Central memory CD4-positive, alpha-beta T cell (primary cell): ENCODE measurements at regions not wholly inside any gene's neighbourhood (a gene's known extent, or its start where the extent isn't known, plus 50 kb on each side); places are given as distances from the start of the nearest gene placed in this dataset.
"Not testable (repeated sequence)": the region's sequence is repeated elsewhere in the genome, so short reads cannot be mapped to it uniquely, and the experiment has no call there.

Experiments used
- DNase-seq: peaks from one replicate; pipeline ENCODE4 v3.0.0; 2022

DNA sequence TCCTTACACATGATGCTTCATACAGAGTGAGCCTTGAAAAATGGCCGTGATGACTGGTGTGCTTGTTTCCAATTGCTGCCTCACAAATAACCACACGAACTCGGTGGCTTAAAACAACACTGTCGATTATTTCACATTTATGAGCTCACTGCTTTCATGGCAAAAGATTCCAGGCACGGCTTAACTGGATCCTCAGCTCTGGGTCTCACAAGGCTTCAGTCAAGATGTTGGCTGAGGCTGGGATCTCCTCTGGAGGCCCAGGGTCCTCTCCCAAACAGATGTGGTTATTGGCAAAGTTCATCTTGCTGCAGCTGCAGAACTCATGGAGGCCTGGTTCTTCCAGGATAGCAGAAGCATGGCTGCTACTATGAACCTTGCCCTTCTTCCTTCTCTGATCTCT lies 144.6 kb downstream of the TFAP2C start:
- no peak for DNase-seq

DNA sequence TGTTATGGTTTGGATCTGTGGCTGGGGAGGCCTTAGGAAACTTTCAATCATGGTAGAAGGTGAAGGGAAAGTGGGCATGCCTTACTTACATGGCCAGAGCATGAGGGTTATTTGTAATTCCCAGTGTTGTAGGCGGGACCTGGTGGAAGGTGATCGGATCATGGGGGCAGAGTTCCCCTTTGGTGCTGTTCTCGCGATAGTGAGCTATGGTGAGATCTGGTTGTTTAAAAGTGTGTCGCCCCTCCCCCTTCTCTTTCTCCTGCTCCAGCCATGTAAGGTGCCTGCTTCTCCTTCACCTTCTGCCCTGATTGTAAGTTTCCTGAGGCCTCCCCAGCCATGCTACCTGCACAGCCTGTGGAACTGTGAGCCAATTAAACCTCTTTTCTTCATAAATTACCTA lies 145.8 kb downstream of the TFAP2C start:
- DNase-seq: no peak

DNA sequence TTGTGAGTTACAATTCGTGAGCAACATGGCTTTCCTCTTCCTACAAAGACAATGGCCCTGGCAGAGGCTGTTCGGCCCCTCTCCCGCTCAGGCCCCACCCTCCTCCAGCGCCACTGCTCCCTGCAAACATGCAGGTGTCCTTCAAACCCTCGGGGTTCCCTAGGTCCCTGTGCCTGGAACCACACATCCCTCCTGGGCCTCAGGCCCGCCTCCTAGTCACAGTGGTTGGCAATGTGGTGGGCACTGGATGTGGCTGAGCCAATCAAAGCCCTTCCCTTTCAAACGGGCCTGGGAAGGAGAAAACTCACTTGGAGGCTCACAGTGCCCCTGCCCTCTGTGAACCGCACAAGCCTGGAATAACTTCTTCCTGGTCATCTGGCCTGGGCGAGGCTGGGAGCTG lies 147.2 kb downstream of the TFAP2C start:
- no peak for DNase-seq

DNA sequence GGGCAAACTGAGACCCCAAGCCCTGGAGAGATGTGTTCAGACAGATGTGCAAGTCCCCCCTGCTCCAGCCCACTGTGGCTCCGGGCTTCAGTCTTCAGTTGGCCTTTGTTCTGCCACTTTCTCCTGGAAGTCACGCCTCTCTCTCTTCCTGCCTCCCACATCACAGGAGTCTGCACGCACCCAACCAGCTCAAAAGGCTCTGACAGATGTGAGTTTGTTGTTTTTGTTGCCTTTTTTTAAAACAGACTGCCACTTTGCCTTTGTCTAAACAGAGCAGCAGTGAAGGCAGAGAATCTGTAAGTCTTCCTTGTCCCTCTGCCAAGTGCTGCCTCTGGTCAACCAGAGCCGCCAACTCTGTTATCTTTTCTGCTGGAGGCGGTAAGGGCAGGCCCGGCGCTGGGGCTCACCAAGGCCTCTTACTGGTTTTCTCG lies 149.7 kb downstream of the TFAP2C start:
- no peak for DNase-seq

DNA sequence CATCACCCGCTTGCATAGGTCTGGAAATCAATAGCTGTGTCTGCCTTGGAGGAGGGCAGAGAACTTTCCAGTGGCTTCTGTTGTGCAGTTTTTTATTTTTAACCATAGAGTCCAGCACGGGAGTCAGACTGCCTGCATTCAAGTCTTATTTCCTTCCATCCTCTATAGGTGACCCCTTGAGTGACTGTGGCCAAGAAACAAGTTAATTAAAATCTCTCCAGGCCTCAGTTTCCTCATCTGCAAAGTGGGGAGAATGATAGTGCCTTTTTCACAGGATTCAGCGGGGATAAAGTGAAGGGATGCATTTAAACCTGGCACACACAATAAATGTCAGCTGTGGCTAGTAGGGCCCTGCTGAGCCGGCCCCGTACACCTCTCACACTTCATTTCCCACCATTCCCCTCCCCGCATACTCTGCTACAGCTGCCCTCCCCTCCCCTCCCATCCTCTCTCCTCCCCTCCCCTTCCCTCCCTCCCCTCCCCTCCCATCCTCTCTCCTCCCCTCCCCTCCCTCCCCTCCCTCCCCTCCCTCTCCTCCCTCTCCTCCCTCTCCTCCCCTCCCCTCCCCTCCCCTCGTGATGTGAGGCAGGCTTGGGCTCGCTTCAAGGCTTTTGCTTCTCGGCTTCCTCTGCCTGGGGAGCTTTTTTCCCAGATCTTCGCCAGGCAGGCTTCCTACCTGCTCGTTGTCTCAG lies 150.5 kb downstream of the TFAP2C start:
- DNase-seq: no peak

DNA sequence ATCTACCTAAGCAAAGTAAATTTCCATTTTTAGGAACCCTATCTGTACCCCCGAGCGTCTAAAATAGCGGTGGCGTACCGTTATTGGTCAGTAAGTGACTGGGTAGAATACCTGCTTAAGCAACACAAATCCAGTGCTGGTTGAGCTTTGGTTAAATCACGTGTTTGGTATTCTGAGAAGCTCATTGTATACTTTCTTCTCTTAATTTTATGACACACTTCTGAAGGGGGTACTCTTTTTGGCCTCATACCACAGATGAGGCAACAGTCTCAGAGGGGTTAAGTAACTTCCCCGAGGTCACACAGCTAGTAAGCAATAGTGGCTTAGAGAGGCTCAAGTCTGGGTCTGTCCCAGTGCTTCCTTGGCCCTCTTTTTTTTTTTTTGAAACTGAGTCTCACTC lies 151.2 kb downstream of the TFAP2C start:
- DNase-seq: no peak

DNA sequence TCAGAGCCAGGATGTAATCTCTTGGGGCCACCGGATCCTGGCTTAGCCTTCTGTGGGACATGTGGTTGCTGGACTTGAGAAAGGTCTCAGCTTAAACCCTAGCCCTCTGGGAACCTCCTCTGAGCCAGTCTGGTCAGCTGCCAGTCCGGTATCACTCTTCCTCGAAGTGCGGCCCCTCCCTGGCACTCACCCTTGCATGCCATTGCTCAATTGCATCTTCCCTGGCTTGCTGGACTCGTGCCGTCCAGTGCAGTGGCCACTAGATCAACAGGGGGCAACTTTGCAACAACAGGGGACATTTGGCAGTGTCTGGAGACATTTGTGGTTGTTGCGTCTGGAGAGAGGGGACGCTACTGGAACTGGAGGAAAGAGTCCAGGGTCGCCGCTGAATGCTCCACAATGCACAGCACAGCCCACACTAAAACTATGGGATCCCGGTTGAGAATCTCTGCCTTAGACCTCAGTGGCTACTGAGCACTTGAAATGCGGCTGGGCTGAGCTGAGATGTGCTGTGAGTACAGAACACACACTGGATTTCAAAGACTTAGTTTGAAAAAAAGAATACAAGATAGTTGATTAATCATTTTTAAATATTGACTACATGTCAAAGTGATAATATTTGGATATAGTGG lies 152.1 kb downstream of the TFAP2C start:
- DNase-seq: no peak

DNA sequence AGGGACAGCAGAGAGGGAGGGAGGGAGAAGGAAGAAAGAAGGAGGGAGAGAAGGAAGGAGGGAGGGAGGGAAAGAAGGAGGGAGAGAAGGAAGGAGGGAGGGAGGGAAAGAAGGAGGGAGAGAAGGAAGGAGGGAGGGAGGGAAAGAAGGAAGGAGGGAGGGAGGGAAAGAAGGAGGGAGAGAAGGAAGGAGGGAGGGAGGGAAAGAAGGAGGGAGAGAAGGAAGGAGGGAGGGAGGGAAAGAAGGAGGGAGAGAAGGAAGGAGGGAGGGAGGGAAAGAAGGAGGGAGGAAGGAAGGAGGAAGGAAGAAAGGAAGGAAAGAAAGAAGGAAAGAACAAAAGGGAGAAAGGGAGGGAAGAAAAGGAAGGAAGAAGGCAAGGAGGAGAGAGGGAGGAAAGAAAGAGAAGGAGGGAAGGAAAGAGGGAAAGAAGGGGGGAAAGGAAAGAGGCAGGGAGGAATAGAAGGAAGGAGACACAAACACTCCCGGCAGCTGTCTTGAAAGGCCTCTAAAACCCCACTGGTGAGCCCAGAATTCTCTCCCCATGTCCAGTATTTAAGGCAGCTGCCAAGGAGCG lies 153.0 kb downstream of the TFAP2C start:
- not testable (repeated sequence) for DNase-seq

DNA sequence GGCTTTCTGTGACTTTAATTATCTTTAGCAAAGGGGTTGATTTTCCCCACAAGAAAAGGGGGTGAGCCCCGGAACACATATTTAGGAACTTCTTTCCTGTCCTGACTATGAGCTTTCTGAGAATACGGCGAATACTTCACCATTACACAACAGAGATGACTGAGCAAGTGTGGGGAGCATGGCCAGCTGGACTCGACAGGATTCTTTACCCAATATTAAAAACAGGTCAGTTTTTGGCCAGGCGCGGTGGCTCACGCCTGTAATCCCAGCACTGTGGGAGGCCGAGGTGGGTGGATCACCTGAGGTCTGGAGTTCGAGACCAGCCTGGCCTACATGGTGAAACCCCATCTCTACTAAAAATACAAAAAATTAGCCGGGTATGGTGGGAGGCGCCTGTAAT lies 153.7 kb downstream of the TFAP2C start:
- DNase-seq: not testable (repeated sequence)

DNA sequence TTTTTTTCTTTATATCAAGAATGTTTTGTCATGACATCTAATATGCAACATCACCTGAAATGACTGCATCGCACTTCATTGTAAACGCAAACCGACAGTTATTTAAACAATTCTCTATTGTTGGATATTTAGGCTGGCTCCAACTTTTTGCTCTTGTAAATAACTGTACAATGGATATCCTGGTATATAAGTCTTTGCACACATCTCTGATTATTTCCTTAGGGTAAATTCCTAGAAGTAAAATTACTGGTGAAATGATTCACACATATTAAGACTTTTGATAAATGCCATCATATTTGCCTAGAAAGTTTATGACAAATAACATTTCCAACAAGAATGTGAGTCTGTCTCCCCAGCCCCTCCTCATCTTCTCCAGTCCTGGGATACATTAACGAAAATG lies 154.7 kb downstream of the TFAP2C start:
- DNase-seq: no peak

DNA sequence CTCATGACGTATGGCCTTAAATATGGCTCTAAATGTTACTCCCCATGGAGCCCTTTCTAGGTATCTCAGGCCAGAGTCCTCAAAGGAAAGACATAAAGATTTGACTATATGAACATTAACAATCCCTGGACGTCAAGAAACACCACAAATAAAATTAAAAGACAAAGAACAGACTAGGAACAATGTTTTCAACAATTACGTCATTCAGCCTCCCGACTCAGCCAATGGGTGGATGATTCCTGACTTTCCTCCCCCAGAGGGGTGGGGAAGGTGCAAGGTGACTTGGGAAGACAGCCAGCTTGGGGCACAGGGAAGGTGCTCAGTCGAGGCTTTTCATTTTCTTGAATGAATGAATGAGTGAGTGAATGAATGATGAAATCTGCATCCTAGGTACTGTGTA lies 157.4 kb downstream of the TFAP2C start:
- no peak for DNase-seq

DNA sequence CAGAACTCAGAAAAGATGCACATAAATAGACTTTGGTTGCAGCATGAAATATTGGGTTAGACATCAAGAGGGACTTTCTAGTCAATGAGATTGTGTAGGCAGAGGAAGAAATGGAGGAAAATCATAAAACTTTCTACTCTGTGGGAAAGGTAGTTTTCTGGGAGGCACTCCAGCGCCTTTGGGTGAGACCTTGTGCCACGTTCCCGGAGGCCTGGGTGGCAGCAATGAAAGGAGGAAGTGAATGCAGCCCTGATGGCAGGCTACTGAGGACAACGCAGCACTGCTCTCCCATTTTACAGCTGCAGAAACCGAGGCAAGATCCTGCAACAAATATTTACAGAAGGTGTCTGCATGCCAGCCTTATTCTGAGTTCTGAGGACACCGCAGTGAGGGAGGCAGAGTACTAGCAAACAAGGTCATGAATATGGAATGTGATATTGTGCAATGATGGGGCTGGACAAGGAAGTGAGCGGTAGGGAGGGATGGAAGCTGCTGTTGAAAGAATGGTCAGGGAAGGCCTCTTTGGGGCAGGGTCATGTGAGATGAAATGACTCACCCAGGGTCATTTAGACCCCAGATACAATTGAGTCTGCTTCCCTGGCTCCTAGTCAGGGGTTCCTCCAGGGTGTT lies 159.1 kb downstream of the TFAP2C start:
- DNase-seq: no peak

DNA sequence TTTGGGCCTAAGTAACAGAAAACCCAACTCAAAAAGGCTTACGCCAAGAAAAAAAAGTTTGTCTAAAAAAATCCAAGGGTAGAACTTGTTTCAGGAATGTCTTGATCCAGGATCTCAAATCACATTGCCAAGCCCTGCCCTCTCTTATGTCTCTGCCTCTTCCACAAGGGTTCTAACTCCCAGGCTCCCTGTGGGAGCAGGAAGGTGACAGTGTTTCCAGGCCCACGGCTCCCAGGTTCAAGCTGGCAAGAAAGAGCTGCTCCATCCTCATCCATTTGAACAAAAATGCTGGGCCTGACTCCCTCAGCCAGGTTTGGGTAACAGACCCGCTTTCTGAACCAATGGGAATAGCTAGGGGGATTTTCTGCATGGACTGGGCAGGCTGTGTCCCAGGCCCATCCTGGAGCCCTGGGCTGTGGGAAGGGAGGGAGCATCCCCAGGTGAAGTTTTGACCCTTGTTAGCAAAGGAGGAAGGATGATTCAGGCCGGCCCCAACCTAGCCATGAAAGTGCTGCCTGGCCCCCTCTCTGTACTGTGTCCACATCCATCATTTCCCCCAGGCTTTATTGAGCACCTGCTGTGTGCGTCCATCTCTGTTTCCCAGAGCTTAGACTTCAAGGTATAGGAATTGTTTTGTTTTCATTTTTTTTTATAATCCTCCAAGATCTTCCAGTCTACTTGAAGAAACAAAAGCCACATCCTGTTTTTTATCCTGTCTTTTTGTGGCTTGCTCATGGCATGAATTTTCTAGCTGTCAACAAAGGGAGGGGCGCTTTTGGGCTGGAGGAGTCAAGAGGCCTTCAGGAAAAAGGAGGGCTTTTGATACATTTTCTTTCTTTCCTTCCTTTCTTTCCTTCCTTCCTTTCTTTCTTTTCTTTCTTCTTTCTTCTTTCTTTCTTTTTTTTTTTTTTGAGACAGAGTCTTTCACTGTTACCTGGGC lies 159.8 kb downstream of the TFAP2C start:
- no peak for DNase-seq

DNA sequence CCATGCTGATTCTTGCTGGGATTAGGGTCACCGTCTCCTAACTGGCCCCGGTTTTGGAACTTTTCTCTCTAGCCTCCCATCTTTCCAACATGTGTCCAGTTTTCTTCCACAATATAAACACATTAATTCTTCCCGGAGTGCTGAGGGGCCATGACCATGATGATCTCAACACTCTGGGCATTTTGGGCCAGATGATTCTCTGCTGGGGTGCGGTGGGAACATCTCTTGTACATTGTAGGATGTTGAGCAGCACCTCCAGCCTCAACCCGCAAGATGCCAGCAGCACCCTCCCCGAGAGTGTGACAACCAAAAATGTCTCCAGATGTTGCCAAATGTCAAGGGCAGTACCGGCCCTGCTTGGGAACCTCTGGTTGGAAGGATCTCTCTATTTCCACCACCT lies 164.8 kb downstream of the TFAP2C start:
- no peak for DNase-seq

DNA sequence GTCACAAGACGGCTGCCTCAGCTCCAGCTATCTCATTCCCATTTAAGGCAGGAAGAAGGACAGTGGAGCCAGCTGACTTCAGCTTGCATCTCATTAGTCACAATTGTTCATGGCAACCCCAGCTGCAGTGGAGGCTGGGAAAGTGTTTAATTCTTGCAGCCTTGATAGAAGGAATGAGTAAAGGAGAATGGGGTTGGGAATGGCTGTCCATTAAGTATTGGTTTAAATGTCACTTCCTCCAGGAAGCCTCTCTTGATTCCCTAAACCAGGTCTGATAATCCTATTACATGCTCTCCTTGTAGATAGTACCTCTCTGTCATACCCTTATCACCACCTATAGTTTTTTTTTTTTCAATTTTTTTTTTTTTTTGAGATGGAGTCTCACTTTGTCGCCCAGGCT lies 166.4 kb downstream of the TFAP2C start:
- DNase-seq: no peak

DNA sequence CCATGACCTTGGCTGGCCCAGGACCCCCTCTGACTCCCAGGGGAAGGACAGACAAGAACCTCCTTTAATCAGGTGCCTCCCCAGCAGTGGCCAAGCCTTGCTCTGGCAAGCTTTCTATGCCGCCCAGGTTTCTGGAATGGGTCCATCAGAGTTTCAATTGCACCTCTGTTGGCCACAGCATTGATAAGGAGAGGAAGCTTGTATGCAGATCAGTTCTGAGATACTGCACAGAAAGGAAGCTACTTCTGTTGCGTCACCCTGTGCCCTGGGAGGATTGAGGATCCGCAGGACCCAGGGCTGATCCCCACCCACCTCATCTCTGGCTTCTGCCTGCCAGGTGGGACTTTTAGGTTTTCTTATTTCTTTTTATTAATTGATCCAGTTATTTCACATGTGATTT lies 167.2 kb downstream of the TFAP2C start:
- no peak for DNase-seq

DNA sequence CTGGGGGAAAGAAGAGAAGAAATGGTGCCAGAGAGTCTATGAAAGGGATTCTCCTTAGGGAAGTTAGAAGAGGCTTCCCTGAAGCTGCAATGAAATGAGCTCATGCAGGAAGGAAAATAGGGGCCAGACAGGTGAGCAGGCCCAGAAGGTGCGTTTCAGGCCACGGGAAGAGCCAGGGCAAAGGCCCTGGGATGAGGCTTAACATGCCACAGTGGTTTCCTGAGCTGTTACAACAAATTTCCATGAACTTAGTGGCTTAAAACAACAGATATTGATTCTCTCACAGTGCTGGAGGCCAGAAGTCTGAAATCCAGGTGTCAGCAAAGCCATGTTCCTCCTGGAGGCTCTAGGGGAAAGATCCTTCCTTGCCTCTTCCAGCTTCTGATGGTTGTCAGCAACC lies 167.9 kb downstream of the TFAP2C start:
- DNase-seq: no peak

DNA sequence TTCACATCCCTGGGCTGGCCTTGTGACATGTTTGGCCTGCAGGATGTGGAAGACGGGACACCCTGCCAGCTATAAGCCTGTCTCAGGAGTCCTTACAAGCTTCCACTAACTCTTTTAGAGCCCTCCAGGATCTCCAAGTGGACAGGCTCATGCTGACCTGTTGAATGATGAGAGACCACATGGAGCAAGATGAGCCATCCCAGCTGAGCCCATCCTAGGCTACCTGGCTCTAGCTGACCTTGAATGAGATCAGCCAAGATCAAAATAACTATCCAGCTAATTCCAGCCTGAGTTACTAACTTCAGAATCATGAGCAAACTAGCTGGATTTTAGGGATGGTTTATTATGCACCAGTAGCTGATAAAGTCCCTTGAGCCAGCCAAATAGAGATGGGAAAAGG lies 169.5 kb downstream of the TFAP2C start:
- DNase-seq: no peak

DNA sequence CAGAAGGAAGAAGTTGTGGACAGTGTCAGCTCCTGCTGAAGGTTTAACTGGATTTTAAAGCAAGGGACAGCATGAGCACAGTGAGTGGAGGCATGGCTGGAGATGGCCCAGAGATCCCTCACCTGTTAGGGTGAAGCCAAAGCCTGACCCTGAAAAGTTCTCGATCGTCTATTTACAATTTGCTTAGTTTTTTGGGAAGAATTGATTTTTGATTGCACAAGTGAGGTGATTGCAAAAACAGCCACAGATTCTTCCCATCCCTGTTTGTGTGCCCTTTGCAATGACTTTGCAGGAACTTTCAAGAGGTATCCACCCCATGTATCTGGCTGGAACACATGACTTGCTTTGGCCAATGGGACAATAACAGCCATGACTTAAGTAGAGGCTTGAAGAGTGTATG lies 170.1 kb downstream of the TFAP2C start:
- DNase-seq: no peak

DNA sequence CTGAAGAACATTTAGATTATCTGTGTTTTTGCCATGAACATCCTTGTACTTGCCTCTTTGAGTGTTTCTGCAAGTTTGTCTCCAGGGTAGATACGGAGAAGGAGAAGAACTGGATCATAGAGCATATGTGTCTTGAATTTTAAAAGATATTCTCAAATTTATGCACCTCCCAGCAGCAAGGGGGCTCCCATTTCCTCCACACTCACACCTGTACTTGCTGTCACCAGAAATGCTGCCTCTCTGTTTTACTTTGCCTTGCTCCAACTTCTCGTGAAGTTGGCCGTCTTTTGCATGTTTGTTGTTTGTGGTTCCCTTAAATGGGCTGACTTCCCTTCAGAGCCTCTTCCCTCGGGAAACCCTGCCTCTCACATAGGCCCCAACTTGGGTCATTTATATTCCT lies 171.0 kb downstream of the TFAP2C start:
- DNase-seq: no peak

DNA sequence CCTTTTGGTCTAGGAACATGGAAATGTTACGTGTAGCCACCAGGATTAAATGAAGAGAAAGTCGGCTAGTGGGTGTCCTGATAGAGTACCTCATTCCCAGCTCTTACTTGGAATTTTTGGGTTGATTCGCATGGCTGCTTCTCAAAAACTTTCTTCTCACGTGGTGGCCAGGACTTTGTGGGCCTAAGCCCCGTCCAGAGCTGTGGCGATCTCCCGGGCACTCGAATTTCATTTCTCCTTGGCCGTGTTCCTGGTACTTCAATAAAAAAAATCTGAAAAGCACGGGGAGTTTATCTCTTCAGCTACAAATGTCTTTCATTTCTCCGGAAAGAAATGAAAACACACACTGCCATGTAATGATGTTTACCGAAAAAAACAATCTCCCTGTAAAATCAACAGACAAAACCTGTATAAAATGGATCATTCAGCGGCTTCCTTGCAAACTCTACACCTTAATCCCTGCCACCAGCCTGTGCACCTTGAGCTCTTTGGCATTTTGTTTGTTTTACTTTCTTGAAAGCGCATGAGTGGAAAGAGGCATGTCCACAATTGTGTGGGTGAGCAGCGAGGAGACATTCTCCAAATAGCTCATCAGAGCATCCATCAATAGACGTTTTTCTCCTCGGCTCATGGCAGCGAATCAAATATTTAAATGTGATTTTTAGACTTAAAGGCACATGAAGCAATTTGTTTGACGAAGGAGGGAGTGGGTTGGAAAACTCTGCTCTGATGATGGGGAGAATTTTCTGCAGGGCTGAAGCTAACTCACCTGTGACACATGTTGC lies 173.1 kb downstream of the TFAP2C start:
- DNase-seq: no peak

DNA sequence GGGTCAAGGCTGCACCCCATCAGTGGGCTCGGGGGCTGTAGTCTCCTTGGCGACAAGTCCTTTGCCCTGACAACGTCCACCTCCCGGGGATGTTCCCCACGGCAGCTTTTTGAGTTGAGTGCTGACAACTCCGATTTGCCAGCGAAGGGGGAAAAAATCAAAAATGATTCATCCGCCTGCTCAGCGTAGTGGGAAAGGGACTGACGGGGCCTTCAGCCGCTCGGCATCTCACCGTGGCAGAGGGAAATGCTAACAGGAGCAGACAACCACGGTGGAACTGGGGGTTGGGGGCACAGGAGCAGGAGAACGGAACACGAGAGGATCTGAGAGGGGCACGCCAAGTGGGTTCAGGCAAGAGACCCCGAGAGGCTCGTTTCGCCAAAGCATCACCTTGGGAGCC lies 173.7 kb downstream of the TFAP2C start:
- DNase-seq: no peak
